Ishikawa (cell line): ENCODE measurements at regions not wholly inside any gene's neighbourhood (a gene's known extent, or its start where the extent isn't known, plus 50 kb on each side); places are given as distances from the start of the nearest gene placed in this dataset.

ENCODE experiments used
- EGR1 ChIP-seq: IDR thresholded peaks from 2 replicates; pipeline ENCODE4 v1.6.1; 2012
- EP300 ChIP-seq: IDR thresholded peaks from 2 replicates; pipeline ENCODE4 v1.6.1; 2012; ENCODE audit warnings: borderline replicate concordance
- RAD21 ChIP-seq: IDR thresholded peaks from 2 replicates; pipeline ENCODE4 v1.6.1; 2012; ENCODE audit warnings: low read depth
- TCF12 ChIP-seq: IDR thresholded peaks from 2 replicates; pipeline ENCODE4 v1.6.1; 2012; ENCODE audit warnings: low read depth
- TF ChIP-seq, protein P1 (sequence below): IDR thresholded peaks from 2 replicates; pipeline ENCODE4 v1.6.1; 2012; ENCODE audit warnings: low read depth, mild to moderate bottlenecking

- TF ChIP-seq EP300, result no peak
- TF ChIP-seq, protein P1, sequence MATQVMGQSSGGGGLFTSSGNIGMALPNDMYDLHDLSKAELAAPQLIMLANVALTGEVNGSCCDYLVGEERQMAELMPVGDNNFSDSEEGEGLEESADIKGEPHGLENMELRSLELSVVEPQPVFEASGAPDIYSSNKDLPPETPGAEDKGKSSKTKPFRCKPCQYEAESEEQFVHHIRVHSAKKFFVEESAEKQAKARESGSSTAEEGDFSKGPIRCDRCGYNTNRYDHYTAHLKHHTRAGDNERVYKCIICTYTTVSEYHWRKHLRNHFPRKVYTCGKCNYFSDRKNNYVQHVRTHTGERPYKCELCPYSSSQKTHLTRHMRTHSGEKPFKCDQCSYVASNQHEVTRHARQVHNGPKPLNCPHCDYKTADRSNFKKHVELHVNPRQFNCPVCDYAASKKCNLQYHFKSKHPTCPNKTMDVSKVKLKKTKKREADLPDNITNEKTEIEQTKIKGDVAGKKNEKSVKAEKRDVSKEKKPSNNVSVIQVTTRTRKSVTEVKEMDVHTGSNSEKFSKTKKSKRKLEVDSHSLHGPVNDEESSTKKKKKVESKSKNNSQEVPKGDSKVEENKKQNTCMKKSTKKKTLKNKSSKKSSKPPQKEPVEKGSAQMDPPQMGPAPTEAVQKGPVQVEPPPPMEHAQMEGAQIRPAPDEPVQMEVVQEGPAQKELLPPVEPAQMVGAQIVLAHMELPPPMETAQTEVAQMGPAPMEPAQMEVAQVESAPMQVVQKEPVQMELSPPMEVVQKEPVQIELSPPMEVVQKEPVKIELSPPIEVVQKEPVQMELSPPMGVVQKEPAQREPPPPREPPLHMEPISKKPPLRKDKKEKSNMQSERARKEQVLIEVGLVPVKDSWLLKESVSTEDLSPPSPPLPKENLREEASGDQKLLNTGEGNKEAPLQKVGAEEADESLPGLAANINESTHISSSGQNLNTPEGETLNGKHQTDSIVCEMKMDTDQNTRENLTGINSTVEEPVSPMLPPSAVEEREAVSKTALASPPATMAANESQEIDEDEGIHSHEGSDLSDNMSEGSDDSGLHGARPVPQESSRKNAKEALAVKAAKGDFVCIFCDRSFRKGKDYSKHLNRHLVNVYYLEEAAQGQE, result no peak
- TF ChIP-seq EGR1, result no peak
- TF ChIP-seq RAD21, result no peak
- no peak for TF ChIP-seq TCF12
These were observed 861.6 kb upstream of the CELF4 start for GRCh38 chr18:38427234-38427633.
